B cell (primary cell): ENCODE measurements at regions not wholly inside any gene's neighbourhood (a gene's known extent, or its start where the extent isn't known, plus 50 kb on each side); places are given as distances from the start of the nearest gene placed in this dataset.

Experiments
- ATAC-seq: fragments of 200-7000 bp; cut with Tn5 transposase; one replicate; pipeline ENCODE4 v1.10.0; 2021; ENCODE audit warnings: low read depth, mild to moderate bottlenecking, moderate number of reproducible peaks, moderate library complexity
- CTCF ChIA-PET: fragments of 350-600 bp; sonication (Branson Sonifier 250); formaldehyde crosslinking; loops from one replicate; lab custom pipeline; 2021; ENCODE audit warnings: antibody characterized with exemption, inconsistent platforms; lab: Charles Lee
- POLR2A ChIA-PET: fragments of 350-600 bp; sonication (Branson Sonifier 250); formaldehyde crosslinking; loops from one replicate; lab custom pipeline; 2021; ENCODE audit warnings: antibody characterized with exemption; lab: Charles Lee
- DNase-seq: peaks from one replicate; pipeline ENCODE4 v3.0.0; 2013
- H2AFZ ChIP-seq: 2 replicates; pipeline ENCODE4 v1.6.1; 2012; ENCODE audit warnings: mild to moderate bottlenecking, low read depth, low read length; ENCODE audit not compliant: insufficient read depth, poor library complexity, severe bottlenecking
- H3K27ac ChIP-seq, 2 donors: 1 replicate in 1 of 2; 2 replicates in 1 of 2; pipeline ENCODE4 v1.5.1; 2012 to 2013; ENCODE audit warnings: low read length in 2 of 2, mild to moderate bottlenecking in 2 of 2, moderate library complexity in 1 of 2
- H3K27me3 ChIP-seq, 4 experiments: fragments of 200-600 bp in 1 of 4; sonication (generic) in 1 of 4; replicated peaks in 1 of 4; 1 replicate in 2 of 4; 2 replicates in 2 of 4; pipeline versions ENCODE4 v1.6.1 to v1.7.0; 2013 to 2016; ENCODE audit warnings: low read length in 3 of 4, mild to moderate bottlenecking in 2 of 4, mixed read lengths in 1 of 4, moderate library complexity in 1 of 4; ENCODE audit not compliant: insufficient read depth in 4 of 4, control insufficient read depth in 3 of 4; ENCODE audit errors: control extremely low read depth in 1 of 4
- H3K36me3 ChIP-seq, 2 experiments: replicated peaks in 1 of 2; 1 replicate in 1 of 2; 2 replicates in 1 of 2; pipeline versions ENCODE4 v1.6.1 to v1.7.1; 2013; ENCODE audit warnings: low read length in 1 of 2; ENCODE audit not compliant: insufficient read depth in 2 of 2, control insufficient read depth in 1 of 2; ENCODE audit errors: control extremely low read depth in 1 of 2, extremely low read depth in 1 of 2
- H3K4me1 ChIP-seq, 2 donors: fragments of 200-600 bp in 1 of 2; sonication (generic) in 1 of 2; 1 replicate in 1 of 2; 2 replicates in 1 of 2; pipeline versions ENCODE4 v1.5.1 to v1.6.1; 2013 to 2017; ENCODE audit warnings: low read length in 2 of 2; ENCODE audit not compliant: control insufficient read depth in 2 of 2, insufficient read depth in 2 of 2
- H3K4me2 ChIP-seq: replicated peaks from 2 replicates; pipeline ENCODE3; 2012; ENCODE audit warnings: mild to moderate bottlenecking, low read depth, low read length; ENCODE audit not compliant: poor library complexity, severe bottlenecking
- H3K4me3 ChIP-seq, 5 experiments: fragments of 200-600 bp in 1 of 5; sonication (generic) in 1 of 5; 1 replicate in 3 of 5; 2 replicates in 2 of 5; pipeline versions ENCODE4 v1.5.1 to v1.7.0; 2011 to 2016; ENCODE audit warnings: low read length in 4 of 5, mild to moderate bottlenecking in 4 of 5, low read depth in 2 of 5, control low read depth in 1 of 5, moderate library complexity in 1 of 5; ENCODE audit not compliant: insufficient read depth in 1 of 5; ENCODE audit errors: control extremely low read depth in 1 of 5, extremely low read depth in 1 of 5
- H3K79me2 ChIP-seq: fragments of 200-600 bp; sonication (generic); one replicate; pipeline ENCODE4 v1.6.0; 2016; ENCODE audit warnings: low read length; ENCODE audit not compliant: control insufficient read depth, insufficient read depth
- H3K9ac ChIP-seq: fragments of 200-600 bp; sonication (generic); 2 replicates; pipeline ENCODE4 v1.6.1; 2017; ENCODE audit warnings: mild to moderate bottlenecking, low read length, moderate library complexity
- H3K9me3 ChIP-seq, 3 donors: one replicate each; pipeline versions ENCODE4 v1.6.1 to v1.7.1; 2013; ENCODE audit warnings: low read length in 2 of 3; ENCODE audit not compliant: control insufficient read depth in 2 of 3, insufficient read depth in 1 of 3; ENCODE audit errors: control extremely low read depth in 1 of 3
- H4K20me1 ChIP-seq: 2 replicates; pipeline ENCODE4 v1.6.0; 2012; ENCODE audit warnings: mild to moderate bottlenecking, low read length; ENCODE audit not compliant: insufficient read depth, control insufficient read depth, poor library complexity, severe bottlenecking
- H3K27ac Mint-ChIP-seq: one replicate; pipeline ENCODE4 v1.8.0; 2021; ENCODE audit warnings: mixed read lengths
- H3K27me3 Mint-ChIP-seq: one replicate; pipeline ENCODE4 v1.8.0; 2021; ENCODE audit warnings: mixed read lengths
- H3K4me1 Mint-ChIP-seq: one replicate; pipeline ENCODE4 v1.8.0; 2021; ENCODE audit warnings: mixed read lengths
- H3K4me3 Mint-ChIP-seq: one replicate; pipeline ENCODE4 v1.8.0; 2021; ENCODE audit warnings: mixed read lengths
- H3K9me3 Mint-ChIP-seq: one replicate; pipeline ENCODE4 v1.8.0; 2022; ENCODE audit warnings: mixed read lengths; ENCODE audit not compliant: insufficient read depth
- CTCF ChIP-seq: fragments of 200-600 bp; IDR thresholded peaks from one replicate; pipeline ENCODE4 v1.8.0; 2022; ENCODE audit warnings: antibody characterized with exemption, mild to moderate bottlenecking
- EZH2 ChIP-seq: IDR thresholded peaks from 2 replicates; pipeline ENCODE4 v1.6.1; 2012; ENCODE audit warnings: borderline replicate concordance, low read depth, mild to moderate bottlenecking, moderate library complexity, low read length; ENCODE audit not compliant: insufficient read depth, poor library complexity, severe bottlenecking
- WGBS: methylation state at CpG from one replicate; pipeline ENCODE4 v1.1.5; 2013; ENCODE audit warnings: missing lambda C conversion rate; ENCODE audit not compliant: insufficient coverage; 5-methylcytosine and 5-hydroxymethylcytosine counted together
- intact Hi-C: fragments of 100-400 bp; cut with micrococcal nuclease; formaldehyde crosslinking; loops from one replicate; pipeline ENCODE4 v1.10.0; 2022

DNA sequence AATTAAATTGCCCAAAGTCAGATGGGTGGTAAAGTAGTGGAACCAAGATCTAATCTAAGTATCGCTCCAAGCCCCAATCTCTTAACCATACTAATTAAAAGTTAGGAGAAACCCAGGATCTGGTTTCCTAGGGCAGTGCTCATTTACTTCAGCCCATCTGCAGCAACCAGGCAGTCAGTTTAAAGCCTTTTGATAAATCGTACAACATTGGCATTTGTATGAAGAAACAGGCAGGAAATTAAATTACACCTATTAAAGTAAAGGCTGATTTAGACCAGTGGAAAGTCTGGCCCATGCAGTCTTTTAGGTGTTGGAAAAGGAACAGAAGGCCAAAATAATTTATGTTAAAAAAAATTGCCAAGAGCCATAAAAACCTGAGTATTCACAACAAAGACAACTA, 594.4 kb upstream of the UBE2E2 start:
- Mint-ChIP-seq H3K4me1 (no peaks in the 10 kb centered on the region), H3K27ac (no peak overlapping the region), H3K27me3 (no peaks in the 10 kb centered on the region), H3K9me3 (no peaks in the 10 kb centered on the region), H3K4me3 (no peak overlapping the region)
- Histone ChIP-seq H2AFZ (no peak overlapping the region), H3K4me3 (no peak overlapping the region), H4K20me1 (no peaks in the 10 kb centered on the region), H3K4me1 (no peaks in the 10 kb centered on the region), H3K9ac (no peak overlapping the region), H3K4me2 (no peak overlapping the region), H3K27me3 (no peaks in the 10 kb centered on the region), H3K79me2 (no peaks in the 10 kb centered on the region), H3K27ac (no peak overlapping the region), H3K9me3 (no peaks in the 10 kb centered on the region), H3K36me3 (no peaks in the 10 kb centered on the region)
- TF ChIP-seq EZH2 (no peak), CTCF (no peak)
- CTCF ChIA-PET = no interaction called here
- intact Hi-C loops = no loop called here
- POLR2A ChIA-PET = no interaction called here
- ATAC-seq (no peak), DNase-seq (no peak)
- WGBS = no CpG with 5 or more reads among the region's 2 CpGs

GRCh38 chr3:22609139-22609538, 594.0 kb upstream of the UBE2E2 start:
- H3K27me3 Mint-ChIP-seq = peaks cover under 1% of the 10 kb centered on the region
- no CpG with 5 or more reads among the region's 1 CpG for WGBS
- H3K4me3 ChIP-seq = no peak overlapping the region
- H3K9ac ChIP-seq = no peak overlapping the region
- no peaks in the 10 kb centered on the region for H3K27me3 ChIP-seq
- no peak overlapping the region for H2AFZ ChIP-seq
- ChIA-PET CTCF (no interaction called here), POLR2A (no interaction called here)
- no peaks in the 10 kb centered on the region for H3K9me3 ChIP-seq
- no peak overlapping the region for H3K27ac ChIP-seq
- intact Hi-C loops = no loop called here
- H3K79me2 ChIP-seq = no peaks in the 10 kb centered on the region
- H3K36me3 ChIP-seq = no peaks in the 10 kb centered on the region
- DNase-seq (no peak), ATAC-seq (no peak)
- H4K20me1 ChIP-seq = no peaks in the 10 kb centered on the region
- H3K27ac Mint-ChIP-seq = no peak overlapping the region
- TF ChIP-seq CTCF (no peak), EZH2 (no peak)
- H3K9me3 Mint-ChIP-seq = no peaks in the 10 kb centered on the region
- no peak overlapping the region for H3K4me2 ChIP-seq
- H3K4me1 Mint-ChIP-seq = no peaks in the 10 kb centered on the region
- H3K4me3 Mint-ChIP-seq = no peak overlapping the region
- no peaks in the 10 kb centered on the region for H3K4me1 ChIP-seq
